ENCODE measurements at regions not wholly inside any gene's neighbourhood (a gene's known extent, or its start where the extent isn't known, plus 50 kb on each side); places are given as distances from the start of the nearest gene placed in this dataset.

- TF ChIP-seq CTCF (optimal IDR thresholded peaks at IDR 0.05 in 1 of 3, IDR thresholded peaks at IDR 0.05 in 1 of 3, conservative IDR thresholded peaks at IDR 0.05 in 1 of 3; ENCODE audit: extremely low read depth in 1 of 3, insufficient read depth in 2 of 3, low read length in 3 of 3) (no peak), EZH2 (IDR thresholded peaks at IDR 0.05; ENCODE audit: low read length) (no peak)
Measured at GRCh38 chr10:33388785-33389184, 54.3 kb upstream of the NRP1 start.

All from keratinocyte (primary cell).